ENCODE measurements at regions not wholly inside any gene's neighbourhood (a gene's known extent, or its start where the extent isn't known, plus 50 kb on each side); places are given as distances from the start of the nearest gene placed in this dataset.
A peak's percentile ranks its signal among the peaks of the same experiment; 100 is the strongest.

DNA sequence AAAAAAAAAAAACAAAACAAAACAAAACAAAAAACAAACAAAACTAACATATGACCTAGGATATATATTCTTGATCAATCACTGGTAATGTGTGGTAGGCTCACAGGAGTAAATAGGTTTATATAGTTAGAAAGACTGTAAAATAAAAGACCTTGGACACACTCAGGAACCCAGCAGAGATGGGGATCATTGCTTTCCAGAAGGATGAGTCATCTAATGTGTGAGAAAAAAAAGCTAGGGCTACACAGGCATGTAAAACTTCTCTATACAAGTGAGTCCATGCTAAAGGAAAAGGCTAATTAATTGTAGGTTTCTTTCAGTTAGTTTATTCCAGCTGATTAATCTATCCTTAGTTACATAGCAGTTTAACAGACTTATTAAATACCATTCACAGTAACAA, 710.3 kb upstream of the ARPP21 start:
- peak; percentile 12 for DNase-seq (ENCODE audit: low read depth)
- H3K4me3 ChIP-seq (ENCODE audit: low read depth, low read length) = no peak overlapping the region
- no peaks in the 10 kb centered on the region for H3K36me3 ChIP-seq (ENCODE audit: control insufficient read depth, insufficient read depth, low read length)
- no peaks in the 10 kb centered on the region for H3K27me3 ChIP-seq (ENCODE audit: control insufficient read depth, insufficient read depth, low read length)
- TF ChIP-seq, protein P1, sequence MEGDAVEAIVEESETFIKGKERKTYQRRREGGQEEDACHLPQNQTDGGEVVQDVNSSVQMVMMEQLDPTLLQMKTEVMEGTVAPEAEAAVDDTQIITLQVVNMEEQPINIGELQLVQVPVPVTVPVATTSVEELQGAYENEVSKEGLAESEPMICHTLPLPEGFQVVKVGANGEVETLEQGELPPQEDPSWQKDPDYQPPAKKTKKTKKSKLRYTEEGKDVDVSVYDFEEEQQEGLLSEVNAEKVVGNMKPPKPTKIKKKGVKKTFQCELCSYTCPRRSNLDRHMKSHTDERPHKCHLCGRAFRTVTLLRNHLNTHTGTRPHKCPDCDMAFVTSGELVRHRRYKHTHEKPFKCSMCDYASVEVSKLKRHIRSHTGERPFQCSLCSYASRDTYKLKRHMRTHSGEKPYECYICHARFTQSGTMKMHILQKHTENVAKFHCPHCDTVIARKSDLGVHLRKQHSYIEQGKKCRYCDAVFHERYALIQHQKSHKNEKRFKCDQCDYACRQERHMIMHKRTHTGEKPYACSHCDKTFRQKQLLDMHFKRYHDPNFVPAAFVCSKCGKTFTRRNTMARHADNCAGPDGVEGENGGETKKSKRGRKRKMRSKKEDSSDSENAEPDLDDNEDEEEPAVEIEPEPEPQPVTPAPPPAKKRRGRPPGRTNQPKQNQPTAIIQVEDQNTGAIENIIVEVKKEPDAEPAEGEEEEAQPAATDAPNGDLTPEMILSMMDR (IDR thresholded peaks at IDR 0.05; ENCODE audit: insufficient read depth, low read length, poor library complexity, severe bottlenecking) = no peak

DNA sequence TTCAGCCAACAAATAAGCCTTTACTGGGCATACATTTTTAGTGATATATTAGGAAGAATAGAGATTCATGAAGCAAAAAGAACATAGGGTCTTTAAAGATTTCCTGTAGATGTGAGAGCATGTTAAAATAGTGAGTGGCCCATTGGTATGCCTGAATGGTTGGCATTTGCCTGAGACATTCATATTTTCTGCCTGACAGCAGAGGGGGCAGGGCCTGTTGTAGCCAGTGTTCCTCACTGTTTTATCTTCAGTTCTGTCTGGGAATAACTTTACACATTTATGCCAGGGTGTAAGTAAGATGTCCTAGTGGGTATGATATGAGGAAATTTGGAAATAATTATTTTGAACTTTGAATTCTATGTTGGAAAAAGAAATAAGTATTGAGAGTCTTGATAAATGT, 704.7 kb upstream of the ARPP21 start:
- Histone ChIP-seq H3K27me3 (ENCODE audit: control insufficient read depth, insufficient read depth, low read length) (no peaks in the 10 kb centered on the region), H3K36me3 (ENCODE audit: control insufficient read depth, insufficient read depth, low read length) (no peaks in the 10 kb centered on the region), H3K4me3 (ENCODE audit: low read depth, low read length) (no peak overlapping the region)
- no peak for DNase-seq (ENCODE audit: low read depth)
- TF ChIP-seq, protein P1 (IDR thresholded peaks at IDR 0.05; ENCODE audit: insufficient read depth, low read length, poor library complexity, severe bottlenecking) = no peak

DNA sequence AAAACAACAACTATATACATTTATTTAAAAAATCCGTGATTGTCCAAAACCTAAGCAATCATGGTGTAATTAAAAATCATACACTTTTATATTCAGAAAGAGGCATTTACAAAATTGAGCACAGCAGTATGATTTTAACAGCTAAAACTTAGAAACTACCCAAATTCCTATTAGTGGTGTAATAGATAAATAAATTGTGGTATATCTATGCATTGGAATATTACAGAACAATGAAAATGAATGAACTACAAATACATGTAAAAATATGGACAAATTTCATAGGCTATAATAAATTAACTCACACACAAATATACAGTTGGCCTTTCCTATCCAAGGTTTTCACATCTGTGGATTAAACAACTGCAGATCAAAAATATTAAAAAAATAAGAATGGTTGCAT, 700.5 kb upstream of the ARPP21 start:
- no peak for DNase-seq (ENCODE audit: low read depth)
- no peak overlapping the region for H3K4me3 ChIP-seq (ENCODE audit: low read depth, low read length)
- TF ChIP-seq, protein P1 (IDR thresholded peaks at IDR 0.05; ENCODE audit: insufficient read depth, low read length, poor library complexity, severe bottlenecking) = no peak
- no peaks in the 10 kb centered on the region for H3K27me3 ChIP-seq (ENCODE audit: control insufficient read depth, insufficient read depth, low read length)
- H3K36me3 ChIP-seq (ENCODE audit: control insufficient read depth, insufficient read depth, low read length) = no peaks in the 10 kb centered on the region

DNA sequence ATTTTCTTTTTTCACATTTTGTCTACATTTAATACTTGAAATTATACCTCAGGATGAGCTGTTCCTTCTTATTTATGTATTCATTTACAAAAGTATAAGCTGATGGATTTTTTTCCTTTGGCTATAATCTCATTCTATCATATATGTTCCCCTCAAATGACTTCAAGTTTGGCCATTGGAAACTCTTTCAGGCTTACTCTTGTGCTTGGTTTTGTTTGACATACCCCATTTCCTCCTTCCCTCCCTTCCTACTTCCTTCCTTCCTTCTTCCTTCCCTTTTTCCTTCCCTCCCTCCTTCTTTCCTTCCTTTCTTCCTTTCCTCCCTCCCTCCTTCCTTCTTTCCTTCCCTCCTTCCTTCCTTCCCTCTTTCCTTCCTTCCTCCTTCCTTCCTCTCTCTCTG, 697.1 kb upstream of the ARPP21 start:
- H3K36me3 ChIP-seq (ENCODE audit: control insufficient read depth, insufficient read depth, low read length) = no peaks in the 10 kb centered on the region
- TF ChIP-seq, protein P1 (IDR thresholded peaks at IDR 0.05; ENCODE audit: insufficient read depth, low read length, poor library complexity, severe bottlenecking) = no peak

DNA sequence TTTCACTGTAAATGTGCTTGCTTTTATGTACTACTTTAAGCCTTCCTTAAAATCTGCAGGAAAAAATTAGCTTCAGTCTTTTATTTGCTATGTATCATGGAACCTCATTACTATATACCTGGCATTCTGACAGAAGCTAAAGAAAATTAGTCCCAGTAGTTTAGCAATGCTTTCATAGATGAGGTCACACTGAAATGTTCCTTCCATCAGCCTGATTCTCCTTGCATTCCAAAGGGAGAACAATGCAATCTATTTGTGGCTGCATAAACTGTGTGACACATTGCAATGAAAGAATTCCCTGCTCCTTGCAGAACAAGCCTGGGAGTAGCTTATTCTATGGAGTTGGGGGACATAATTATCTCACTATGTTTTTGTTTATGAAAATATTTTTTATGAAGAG, 691.5 kb upstream of the ARPP21 start:
- DNase-seq (ENCODE audit: low read depth) = peak; percentile 74
- Histone ChIP-seq H3K36me3 (ENCODE audit: control insufficient read depth, insufficient read depth, low read length) (no peaks in the 10 kb centered on the region), H3K27me3 (ENCODE audit: control insufficient read depth, insufficient read depth, low read length) (no peaks in the 10 kb centered on the region), H3K4me3 (ENCODE audit: low read depth, low read length) (no peak overlapping the region)
- TF ChIP-seq, protein P1 (IDR thresholded peaks at IDR 0.05; ENCODE audit: insufficient read depth, low read length, poor library complexity, severe bottlenecking) = no peak

More for the DNA sequence above, 697.1 kb upstream of the ARPP21 start:
- no peak for DNase-seq (ENCODE audit: low read depth)
- Histone ChIP-seq H3K4me3 (ENCODE audit: low read depth, low read length) (no peak overlapping the region), H3K27me3 (ENCODE audit: control insufficient read depth, insufficient read depth, low read length) (no peaks in the 10 kb centered on the region)

DNA sequence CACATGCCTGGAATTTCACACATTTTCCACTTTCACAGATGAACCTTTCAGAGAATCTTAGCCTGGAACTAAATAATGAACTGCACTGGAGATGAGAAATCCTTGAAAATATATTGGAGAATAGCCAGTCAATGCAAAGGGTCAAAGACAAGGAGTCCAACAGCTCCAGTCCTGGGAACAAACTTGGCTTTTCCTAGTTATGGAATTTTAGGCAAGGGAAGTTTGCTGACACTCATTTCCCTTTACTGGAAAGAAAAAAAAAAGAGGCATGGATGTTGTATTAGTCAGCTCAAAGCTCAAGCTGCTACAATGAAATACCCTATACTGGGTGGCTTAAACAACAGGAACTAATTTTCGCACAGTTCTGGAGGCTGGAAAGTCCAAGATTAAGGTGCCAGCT, 690.8 kb upstream of the ARPP21 start:
- TF ChIP-seq, protein P1 (IDR thresholded peaks at IDR 0.05; ENCODE audit: insufficient read depth, low read length, poor library complexity, severe bottlenecking) = no peak
- Histone ChIP-seq H3K36me3 (ENCODE audit: control insufficient read depth, insufficient read depth, low read length) (no peaks in the 10 kb centered on the region), H3K27me3 (ENCODE audit: control insufficient read depth, insufficient read depth, low read length) (no peaks in the 10 kb centered on the region), H3K4me3 (ENCODE audit: low read depth, low read length) (no peak overlapping the region)
- DNase-seq (ENCODE audit: low read depth) = no peak
